ENCODE measurements at regions not wholly inside any gene's neighbourhood (a gene's known extent, or its start where the extent isn't known, plus 50 kb on each side); places are given as distances from the start of the nearest gene placed in this dataset.
"Not testable (repeated sequence)": the region's sequence is repeated elsewhere in the genome, so short reads cannot be mapped to it uniquely, and the experiment has no call there.

DNA sequence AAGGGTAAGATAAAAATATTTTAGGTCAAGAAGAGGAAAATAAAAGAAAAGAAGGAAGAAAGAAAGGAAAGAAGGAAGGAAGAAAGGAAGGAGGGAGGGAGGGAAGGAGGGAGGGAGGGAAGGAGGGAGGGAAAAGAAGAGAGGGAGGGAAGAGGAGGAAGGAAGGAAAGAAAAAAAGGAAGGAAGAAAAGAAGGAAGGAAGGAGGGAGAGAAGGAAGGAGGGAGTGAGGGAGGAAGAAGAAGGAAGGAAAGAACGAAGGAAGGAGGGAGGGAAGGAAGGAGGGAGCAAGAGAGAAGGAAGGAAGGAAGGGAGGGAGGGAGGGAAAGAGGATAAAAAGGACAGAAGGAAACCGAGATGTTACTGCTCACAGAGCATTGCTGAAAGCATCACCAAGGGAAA, 209.5 kb upstream of the PITRM1 start:
- 71% methylated on average over 2 of the region's 2 CpGs for WGBS
- ATAC-seq (no peak), DNase-seq (no peak)
- H3K4me1 ChIP-seq (ENCODE audit: control insufficient read depth, insufficient read depth, low read length), result no peaks in the 10 kb centered on the region
- H3K9me3 ChIP-seq (ENCODE audit: control insufficient read depth, low read length), result no peaks in the 10 kb centered on the region
- no peak overlapping the region for H3K27ac ChIP-seq (ENCODE audit: low read length)
- H3K4me3 ChIP-seq (ENCODE audit: low read length), result no peak overlapping the region
- H3K27me3 ChIP-seq (ENCODE audit: control insufficient read depth, insufficient read depth), result no peaks in the 10 kb centered on the region
- intact Hi-C loops (cut with DNase I), result no loop called here

DNA sequence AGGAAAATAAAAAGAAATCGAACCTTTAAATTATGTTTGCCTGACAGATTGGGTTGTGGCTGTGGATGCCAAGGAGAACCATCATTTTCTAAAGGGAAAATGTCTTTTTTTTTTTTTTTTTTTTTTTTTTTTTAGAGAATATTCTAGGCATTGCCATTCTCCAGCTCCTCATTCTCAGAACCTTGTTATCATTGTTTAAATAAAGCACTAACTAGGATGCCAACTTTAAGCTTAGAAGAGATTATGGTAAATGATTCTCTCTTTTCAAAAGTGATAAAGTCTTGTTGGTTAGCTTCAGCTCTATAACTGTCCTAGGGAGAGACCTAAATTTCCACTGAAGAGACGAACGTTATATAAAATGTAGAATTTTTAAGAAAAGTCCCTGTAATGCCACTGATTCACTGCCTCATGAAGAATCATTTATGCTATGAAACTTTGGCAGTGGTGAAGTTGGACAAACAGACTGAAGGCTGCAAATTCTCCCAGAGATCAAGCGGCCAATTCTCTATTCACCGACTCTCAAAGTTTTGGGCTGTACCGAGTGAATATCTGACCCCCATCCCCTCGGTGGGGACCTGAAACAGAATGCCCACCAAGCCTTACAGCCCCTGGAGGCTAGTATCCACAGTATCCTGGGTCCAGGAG, 207.9 kb upstream of the PITRM1 start:
- no peaks in the 10 kb centered on the region for H3K27me3 ChIP-seq (ENCODE audit: control insufficient read depth, insufficient read depth)
- no peak for ATAC-seq
- H3K9me3 ChIP-seq (ENCODE audit: control insufficient read depth, low read length), result no peaks in the 10 kb centered on the region
- WGBS, result 92% methylated on average over 7 of the region's 7 CpGs
- no peak for DNase-seq
- intact Hi-C loops (cut with DNase I), result no loop called here
- no peaks in the 10 kb centered on the region for H3K4me1 ChIP-seq (ENCODE audit: control insufficient read depth, insufficient read depth, low read length)
- H3K27ac ChIP-seq (ENCODE audit: low read length), result no peak overlapping the region
- H3K4me3 ChIP-seq (ENCODE audit: low read length), result no peak overlapping the region

DNA sequence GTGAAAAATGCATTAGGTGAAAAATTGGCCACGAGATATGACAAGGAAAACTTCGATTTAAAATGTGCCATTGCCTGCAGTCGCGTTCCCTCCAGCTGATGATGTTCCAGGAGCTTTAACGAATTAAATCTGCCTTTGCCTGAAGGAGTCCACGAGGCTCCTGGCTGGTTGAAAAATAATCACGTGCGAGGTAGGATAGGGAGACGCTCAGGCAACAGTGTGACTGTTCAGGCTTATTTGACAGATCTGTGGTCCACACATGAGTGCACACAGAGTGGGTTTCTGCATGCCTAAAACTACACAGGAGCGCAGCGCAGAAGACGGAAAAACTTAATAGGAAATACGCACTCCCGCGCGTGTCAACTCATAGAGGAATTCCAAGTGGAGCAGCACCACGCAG, 204.0 kb upstream of the PITRM1 start:
- intact Hi-C loops (cut with DNase I), result no loop called here

GRCh38 chr10:3375505-3375904, 202.9 kb upstream of the PITRM1 start:
- Histone ChIP-seq H3K4me1 (ENCODE audit: control insufficient read depth, insufficient read depth, low read length) (no peaks in the 10 kb centered on the region), H3K27ac (ENCODE audit: low read length) (no peak overlapping the region), H3K4me3 (ENCODE audit: low read length) (no peak overlapping the region), H3K27me3 (ENCODE audit: control insufficient read depth, insufficient read depth) (no peaks in the 10 kb centered on the region), H3K9me3 (ENCODE audit: control insufficient read depth, low read length) (no peaks in the 10 kb centered on the region)
- intact Hi-C loops (cut with DNase I), result no loop called here
- no peak for ATAC-seq
- 97% methylated on average over 5 of the region's 5 CpGs for WGBS
- no peak for DNase-seq

More for the DNA sequence above, 204.0 kb upstream of the PITRM1 start:
- H3K9me3 ChIP-seq (ENCODE audit: control insufficient read depth, low read length), result no peaks in the 10 kb centered on the region
- no peaks in the 10 kb centered on the region for H3K27me3 ChIP-seq (ENCODE audit: control insufficient read depth, insufficient read depth)
- no peaks in the 10 kb centered on the region for H3K4me1 ChIP-seq (ENCODE audit: control insufficient read depth, insufficient read depth, low read length)
- DNase-seq, result no peak
- H3K27ac ChIP-seq (ENCODE audit: low read length), result no peak overlapping the region
- ATAC-seq, result no peak
- no peak overlapping the region for H3K4me3 ChIP-seq (ENCODE audit: low read length)
- WGBS, result 96% methylated on average over 17 of the region's 17 CpGs

DNA sequence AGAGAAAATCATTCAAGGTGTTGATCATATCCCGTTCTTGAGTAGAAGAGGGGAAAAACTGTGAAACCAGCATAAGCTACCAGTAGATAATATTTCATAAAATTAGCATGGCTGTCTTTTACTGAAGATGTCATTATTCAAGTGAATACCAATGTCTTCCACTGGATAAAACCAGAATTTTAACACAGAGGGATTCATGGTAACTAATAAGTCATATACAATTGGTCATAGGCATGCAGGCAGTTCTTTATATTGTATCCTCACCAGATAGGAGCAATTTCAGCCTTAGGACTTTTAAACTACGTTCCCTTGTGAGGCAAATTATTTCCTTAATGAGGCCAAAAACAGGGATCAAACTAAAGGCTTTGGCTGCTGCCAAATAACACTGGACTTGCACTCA, 202.3 kb upstream of the PITRM1 start:
- Histone ChIP-seq H3K27ac (ENCODE audit: low read length) (no peak overlapping the region), H3K4me1 (ENCODE audit: control insufficient read depth, insufficient read depth, low read length) (no peaks in the 10 kb centered on the region), H3K27me3 (ENCODE audit: control insufficient read depth, insufficient read depth) (no peaks in the 10 kb centered on the region), H3K9me3 (ENCODE audit: control insufficient read depth, low read length) (no peaks in the 10 kb centered on the region), H3K4me3 (ENCODE audit: low read length) (no peak overlapping the region)
- intact Hi-C loops (cut with DNase I), result no loop called here
- whole genome bisulfite sequencing, result 73% methylated on average over 2 of the region's 2 CpGs
- DNase-seq (no peak), ATAC-seq (no peak)

DNA sequence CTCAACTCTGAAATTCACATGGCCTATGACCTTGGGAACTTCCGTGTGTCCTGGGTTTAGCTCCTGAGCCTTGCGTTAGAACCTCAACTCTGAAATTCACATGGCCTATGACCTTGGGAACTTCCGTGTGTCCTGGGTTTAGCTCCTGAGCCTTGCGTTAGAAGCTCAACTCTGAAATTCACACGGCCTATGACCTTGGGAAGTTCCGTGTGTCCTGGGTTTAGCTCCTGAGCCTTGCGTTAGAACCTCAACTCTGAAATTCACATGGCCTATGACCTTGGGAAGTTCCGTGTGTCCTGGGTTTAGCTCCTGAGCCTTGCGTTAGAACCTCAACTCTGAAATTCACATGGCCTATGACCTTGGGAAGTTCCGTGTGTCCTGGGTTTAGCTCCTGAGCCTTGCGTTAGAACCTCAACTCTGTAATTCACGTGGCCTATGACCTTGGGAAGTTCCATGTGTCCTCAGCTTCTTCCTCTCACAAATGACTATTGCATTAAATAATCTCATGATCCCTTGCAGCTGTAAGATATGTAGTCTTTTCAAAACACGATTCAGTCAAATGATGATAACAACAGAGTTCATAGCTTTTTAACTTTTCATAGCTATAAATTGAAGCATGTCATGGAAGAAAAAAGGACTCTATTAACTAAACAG, 200.9 kb upstream of the PITRM1 start:
- H3K27ac ChIP-seq (ENCODE audit: low read length); intact Hi-C loops (cut with DNase I): not testable (repeated sequence)
- WGBS, result 77% methylated on average over 12 of the region's 13 CpGs

DNA sequence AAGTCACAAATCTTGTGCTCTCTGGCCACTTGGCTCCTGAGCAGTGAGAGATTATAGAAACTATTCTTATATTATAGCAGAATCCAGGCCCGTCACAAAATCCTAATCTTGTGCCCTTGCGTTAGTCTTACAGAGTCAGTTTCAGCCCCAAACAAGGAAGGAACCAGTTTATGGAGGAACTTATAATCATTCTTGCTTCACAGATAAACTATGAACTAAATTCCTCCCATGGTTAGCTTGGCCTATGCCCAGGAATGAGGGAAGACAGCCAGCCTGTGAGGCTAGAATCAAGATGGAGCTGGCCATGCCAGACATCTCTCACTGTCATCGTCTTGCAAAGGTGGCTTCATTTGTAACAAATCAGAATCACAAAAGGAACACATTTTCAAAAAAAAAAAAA, 199.7 kb upstream of the PITRM1 start:
- Histone ChIP-seq H3K27me3 (ENCODE audit: control insufficient read depth, insufficient read depth) (no peaks in the 10 kb centered on the region), H3K9me3 (ENCODE audit: control insufficient read depth, low read length) (no peaks in the 10 kb centered on the region), H3K4me3 (ENCODE audit: low read length) (no peak overlapping the region), H3K27ac (ENCODE audit: low read length) (no peak overlapping the region), H3K4me1 (ENCODE audit: control insufficient read depth, insufficient read depth, low read length) (no peaks in the 10 kb centered on the region)
- ATAC-seq, result no peak
- no peak for DNase-seq
- intact Hi-C loops (cut with DNase I), result no loop called here
- WGBS, result 55% methylated on average over 3 of the region's 3 CpGs

More for the DNA sequence above, 200.9 kb upstream of the PITRM1 start:
- H3K9me3 ChIP-seq (ENCODE audit: control insufficient read depth, low read length); ATAC-seq; DNase-seq; H3K4me1 ChIP-seq (ENCODE audit: control insufficient read depth, insufficient read depth, low read length); H3K27me3 ChIP-seq (ENCODE audit: control insufficient read depth, insufficient read depth); H3K4me3 ChIP-seq (ENCODE audit: low read length): not testable (repeated sequence)

- H3K27me3 ChIP-seq (ENCODE audit: control insufficient read depth, insufficient read depth); ATAC-seq; H3K4me1 ChIP-seq (ENCODE audit: control insufficient read depth, insufficient read depth, low read length); H3K4me3 ChIP-seq (ENCODE audit: low read length); intact Hi-C loops (cut with DNase I); DNase-seq; H3K9me3 ChIP-seq (ENCODE audit: control insufficient read depth, low read length); H3K27ac ChIP-seq (ENCODE audit: low read length): not testable (repeated sequence)
Measured at GRCh38 chr10:3371624-3372023, 199.0 kb upstream of the PITRM1 start.

- Histone ChIP-seq H3K9me3 (ENCODE audit: control insufficient read depth, low read length) (no peaks in the 10 kb centered on the region), H3K4me3 (ENCODE audit: low read length) (no peak overlapping the region), H3K4me1 (ENCODE audit: control insufficient read depth, insufficient read depth, low read length) (peaks cover 1% of the 10 kb centered on the region), H3K27ac (ENCODE audit: low read length) (no peak overlapping the region), H3K27me3 (ENCODE audit: control insufficient read depth, insufficient read depth) (no peaks in the 10 kb centered on the region)
- no peak for DNase-seq
- intact Hi-C loops (cut with DNase I), result no loop called here
- 90% methylated on average over 6 of the region's 6 CpGs for WGBS
- no peak for ATAC-seq
Measured at GRCh38 chr10:3366735-3367405, 194.3 kb upstream of the PITRM1 start.

- 86% methylated on average over 1 of the region's 1 CpG for WGBS
- H3K9me3 ChIP-seq (ENCODE audit: control insufficient read depth, low read length), result peaks cover 3% of the 10 kb centered on the region
- no peak for ATAC-seq
- no peak for DNase-seq
- H3K27me3 ChIP-seq (ENCODE audit: control insufficient read depth, insufficient read depth), result no peaks in the 10 kb centered on the region
- intact Hi-C loops (cut with DNase I), result no loop called here
- H3K27ac ChIP-seq (ENCODE audit: low read length), result no peak overlapping the region
- H3K4me1 ChIP-seq (ENCODE audit: control insufficient read depth, insufficient read depth, low read length), result peaks cover 1% of the 10 kb centered on the region
- no peak overlapping the region for H3K4me3 ChIP-seq (ENCODE audit: low read length)
Measured at GRCh38 chr10:3366043-3366442, 193.5 kb upstream of the PITRM1 start.

DNA sequence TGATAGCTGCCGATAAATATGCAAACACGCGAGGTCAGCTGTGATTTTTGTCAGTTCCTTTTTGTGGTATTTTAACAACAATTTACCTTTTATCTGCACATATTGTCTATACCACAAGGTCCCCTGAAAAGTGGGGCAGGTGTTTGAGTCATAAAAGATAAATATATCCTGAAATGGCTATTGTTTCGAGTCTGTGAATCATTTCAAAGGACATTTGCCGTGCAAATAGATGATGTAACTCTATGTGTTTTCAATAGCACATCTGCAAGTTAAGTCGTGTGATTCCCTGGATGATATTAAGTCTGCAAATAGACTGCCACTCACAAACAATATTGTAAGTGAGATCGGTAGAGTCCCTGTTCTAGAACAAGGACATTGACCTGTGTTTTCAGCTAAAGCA, 193.0 kb upstream of the PITRM1 start:
- Histone ChIP-seq H3K27ac (ENCODE audit: low read length) (no peak overlapping the region), H3K4me1 (ENCODE audit: control insufficient read depth, insufficient read depth, low read length) (peaks cover 1% of the 10 kb centered on the region), H3K4me3 (ENCODE audit: low read length) (no peak overlapping the region), H3K9me3 (ENCODE audit: control insufficient read depth, low read length) (peaks cover 3% of the 10 kb centered on the region), H3K27me3 (ENCODE audit: control insufficient read depth, insufficient read depth) (no peaks in the 10 kb centered on the region)
- no peak for ATAC-seq
- intact Hi-C loops (cut with DNase I), result no loop called here
- 74% methylated on average over 7 of the region's 7 CpGs for WGBS
- DNase-seq, result no peak
